BLaER1 treated with 17β-estradiol and CSF1 and Interleukin-3, amounts not matched to agents 10 nM and 100 nM (cell line): ENCODE measurements at regions not wholly inside any gene's neighbourhood (a gene's known extent, or its start where the extent isn't known, plus 50 kb on each side); places are given as distances from the start of the nearest gene placed in this dataset.

Source experiments
- H3K27ac ChIP-seq, 11 experiments: shearing (Covaris generic); formaldehyde crosslinking; 2 replicates each; pipeline ENCODE4 v1.8.1; 2022
- H3K27me3 ChIP-seq, 11 experiments: shearing (Covaris generic); formaldehyde crosslinking; 2 replicates each; pipeline ENCODE4 v1.8.1; 2022
- H3K36me3 ChIP-seq, 11 experiments: shearing (Covaris generic); formaldehyde crosslinking; 2 replicates each; pipeline ENCODE4 v1.8.1; 2022
- H3K4me1 ChIP-seq, 10 experiments: shearing (Covaris generic); formaldehyde crosslinking; 2 replicates each; pipeline ENCODE4 v1.8.1; 2022
- H3K4me2 ChIP-seq, 11 experiments: shearing (Covaris generic); formaldehyde crosslinking; 2 replicates each; pipeline ENCODE4 v1.8.1; 2022
- H3K4me3 ChIP-seq, 10 experiments: shearing (Covaris generic); formaldehyde crosslinking; 2 replicates each; pipeline ENCODE4 v1.8.1; 2022
- H3K9ac ChIP-seq, 11 experiments: shearing (Covaris generic); formaldehyde crosslinking; 2 replicates each; pipeline ENCODE4 v1.8.1; 2022
- H3K9me3 ChIP-seq, 11 experiments: shearing (Covaris generic); formaldehyde crosslinking; replicated peaks in 1 of 11; 2 replicates each; pipeline ENCODE4 v1.8.1; 2022
- H4K20me1 ChIP-seq, 11 experiments: shearing (Covaris generic); formaldehyde crosslinking; 2 replicates each; pipeline ENCODE4 v1.8.1; 2022
- Cebpa-rat ChIP-seq, 11 experiments: shearing (Covaris generic); IDR thresholded peaks; 2 replicates each; pipeline ENCODE4 v1.8.1; 2022

GRCh38 chr2:126342457-126342856 lies 313.5 kb upstream of the GYPC start:
- TF ChIP-seq Cebpa-rat (IDR thresholded peaks at IDR 0.05): no peak
- H3K27ac ChIP-seq: no peak overlapping the region
- H3K4me2 ChIP-seq: no peak overlapping the region
- H4K20me1 ChIP-seq: no peaks in the 10 kb centered on the region
- no peak overlapping the region for H3K4me3 ChIP-seq
- no peak overlapping the region for H3K9ac ChIP-seq
- no peaks in the 10 kb centered on the region for H3K36me3 ChIP-seq
- H3K4me1 ChIP-seq: no peaks in the 10 kb centered on the region
- H3K9me3 ChIP-seq: peaks cover 0 to 5% (median 0%) of the 10 kb centered on the region in 11 experiments; a peak in 1 of 22 replicates
- no peaks in the 10 kb centered on the region for H3K27me3 ChIP-seq

- peaks cover 0 to 5% (median 0%) of the 10 kb centered on the region in 11 experiments; a peak in 1 of 22 replicates for H3K9me3 ChIP-seq
- H3K27me3 ChIP-seq: no peaks in the 10 kb centered on the region
- H3K36me3 ChIP-seq: no peaks in the 10 kb centered on the region
- TF ChIP-seq Cebpa-rat (IDR thresholded peaks at IDR 0.05): no peak
- H3K4me1 ChIP-seq: no peaks in the 10 kb centered on the region
- H3K9ac ChIP-seq: no peak overlapping the region
- H3K27ac ChIP-seq: no peak overlapping the region
- H4K20me1 ChIP-seq: no peaks in the 10 kb centered on the region
- no peak overlapping the region for H3K4me2 ChIP-seq
- H3K4me3 ChIP-seq: no peak overlapping the region
Measured at GRCh38 chr2:126343136-126343535, 312.8 kb upstream of the GYPC start.

DNA sequence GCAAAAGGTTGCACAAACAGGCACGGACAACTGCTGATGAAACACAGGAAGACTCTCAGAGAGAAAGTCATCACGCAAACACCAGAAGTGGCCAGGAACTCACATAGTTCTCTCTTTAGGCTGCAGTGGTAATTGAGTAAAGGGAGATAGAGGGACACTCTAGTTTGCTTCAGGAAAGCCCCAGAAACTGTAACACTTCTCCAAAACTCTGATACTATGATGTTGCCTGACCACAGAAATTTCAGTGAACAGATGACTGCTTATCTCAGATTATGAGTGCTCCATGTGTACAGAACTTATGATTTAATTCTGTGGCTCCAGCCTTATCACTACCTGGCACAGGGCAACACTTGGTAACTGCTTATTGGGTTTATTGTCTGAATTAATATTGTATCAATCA lies 311.5 kb upstream of the GYPC start:
- 0 out of 22 replicates have a peak, but pooled peaks cover 0 to 4% (median 0%) of the 10 kb centered on the region in 11 experiments for H3K9me3 ChIP-seq
- no peak overlapping the region for H3K4me3 ChIP-seq
- TF ChIP-seq Cebpa-rat (IDR thresholded peaks at IDR 0.05): no peak
- no peaks in the 10 kb centered on the region for H3K27me3 ChIP-seq
- no peaks in the 10 kb centered on the region for H3K4me1 ChIP-seq
- H4K20me1 ChIP-seq: no peaks in the 10 kb centered on the region
- no peak overlapping the region for H3K4me2 ChIP-seq
- H3K27ac ChIP-seq: no peak overlapping the region
- H3K36me3 ChIP-seq: no peaks in the 10 kb centered on the region
- no peak overlapping the region for H3K9ac ChIP-seq

DNA sequence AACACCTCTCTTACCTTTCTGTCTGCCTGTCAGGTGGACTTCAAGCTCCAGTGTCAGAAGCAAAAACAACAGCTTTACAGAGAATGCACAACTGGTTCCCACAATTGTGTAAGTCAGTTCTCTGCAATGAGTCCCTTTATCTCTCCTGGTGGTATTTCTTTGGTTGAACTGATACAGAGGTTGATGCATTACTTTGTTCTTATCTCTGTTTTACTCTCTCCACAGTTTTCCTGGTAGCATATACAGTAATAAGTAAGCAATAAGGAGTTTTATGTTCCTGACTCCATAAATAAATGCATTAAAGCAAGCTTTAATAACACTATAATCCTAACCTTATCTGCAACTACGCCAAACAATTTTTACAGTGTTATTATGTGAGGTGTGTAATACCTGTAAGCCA lies 310.3 kb upstream of the GYPC start:
- Histone ChIP-seq H4K20me1 (no peaks in the 10 kb centered on the region), H3K9ac (no peak overlapping the region), H3K4me2 (no peak overlapping the region), H3K27ac (no peak overlapping the region), H3K4me1 (no peaks in the 10 kb centered on the region), H3K9me3 (peaks cover 0 to 7% (median 0%) of the 10 kb centered on the region in 11 experiments; a peak in 2 of 22 replicates), H3K27me3 (no peaks in the 10 kb centered on the region), H3K36me3 (no peaks in the 10 kb centered on the region), H3K4me3 (no peak overlapping the region)
- TF ChIP-seq Cebpa-rat (IDR thresholded peaks at IDR 0.05): no peak

GRCh38 chr2:126356631-126357030 lies 299.3 kb upstream of the GYPC start:
- H4K20me1 ChIP-seq: no peaks in the 10 kb centered on the region
- H3K4me2 ChIP-seq: no peak overlapping the region

DNA sequence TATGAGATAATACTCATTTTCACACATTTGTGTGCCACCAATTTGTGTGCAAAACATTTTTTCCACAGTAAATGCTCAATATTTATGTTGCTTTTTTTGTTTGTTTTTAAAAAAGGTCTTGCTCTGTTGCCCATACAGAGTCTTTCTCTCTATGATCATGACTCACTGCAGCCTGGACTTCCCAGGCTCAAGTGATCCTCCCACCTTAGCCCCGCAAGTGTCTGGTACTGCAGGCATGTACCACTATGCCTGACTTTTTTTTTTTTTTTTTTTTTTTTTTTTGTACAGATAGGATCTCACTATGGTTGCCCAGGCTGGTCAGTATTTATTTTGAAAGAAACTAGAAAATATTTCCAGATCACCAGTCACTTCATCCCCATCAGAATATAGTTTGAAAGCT lies 297.8 kb upstream of the GYPC start:
- Histone ChIP-seq H3K27ac (no peak overlapping the region), H3K36me3 (no peaks in the 10 kb centered on the region), H3K4me2 (no peak overlapping the region), H3K4me1 (no peaks in the 10 kb centered on the region), H4K20me1 (no peaks in the 10 kb centered on the region), H3K27me3 (no peaks in the 10 kb centered on the region), H3K9ac (no peak overlapping the region), H3K4me3 (no peak overlapping the region), H3K9me3 (no peaks in the 10 kb centered on the region)
- no peak for TF ChIP-seq Cebpa-rat (IDR thresholded peaks at IDR 0.05)

More at GRCh38 chr2:126356631-126357030, 299.3 kb upstream of the GYPC start:
- no peak overlapping the region for H3K9ac ChIP-seq
- H3K27ac ChIP-seq: no peak overlapping the region
- TF ChIP-seq Cebpa-rat (IDR thresholded peaks at IDR 0.05): no peak
- H3K9me3 ChIP-seq: peaks cover 0 to 3% (median 0%) of the 10 kb centered on the region in 11 experiments; a peak in 2 of 22 replicates
- H3K4me1 ChIP-seq: no peaks in the 10 kb centered on the region
- H3K36me3 ChIP-seq: no peaks in the 10 kb centered on the region
- H3K4me3 ChIP-seq: no peak overlapping the region
- H3K27me3 ChIP-seq: no peaks in the 10 kb centered on the region

- no peak overlapping the region for H3K4me2 ChIP-seq
- no peaks in the 10 kb centered on the region for H4K20me1 ChIP-seq
- no peaks in the 10 kb centered on the region for H3K27me3 ChIP-seq
- H3K36me3 ChIP-seq: no peaks in the 10 kb centered on the region
- no peaks in the 10 kb centered on the region for H3K4me1 ChIP-seq
- no peak for TF ChIP-seq Cebpa-rat (IDR thresholded peaks at IDR 0.05)
- no peak overlapping the region for H3K9ac ChIP-seq
- H3K27ac ChIP-seq: no peak overlapping the region
- no peaks in the 10 kb centered on the region for H3K9me3 ChIP-seq
- no peak overlapping the region for H3K4me3 ChIP-seq
Measured at GRCh38 chr2:126359494-126359893, 296.5 kb upstream of the GYPC start.

DNA sequence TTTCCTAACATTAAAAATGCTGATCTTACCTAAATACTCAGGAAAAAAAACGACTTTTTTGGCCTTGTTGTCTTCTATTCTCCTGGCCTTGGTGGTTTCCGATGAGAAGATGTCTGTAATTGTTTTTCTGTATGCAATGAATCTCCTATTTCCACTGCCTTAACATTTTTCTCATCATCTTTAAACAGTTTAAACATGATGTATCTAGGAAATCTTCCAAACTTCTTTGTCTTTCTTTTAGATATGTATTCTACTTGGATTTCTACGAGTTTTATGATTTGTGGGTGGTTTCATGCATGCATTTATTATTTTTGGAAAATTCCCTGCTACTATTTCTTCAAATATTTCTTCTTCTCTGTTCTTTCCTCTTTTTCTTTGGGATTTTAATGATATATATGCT lies 288.6 kb upstream of the GYPC start:
- H3K4me2 ChIP-seq: no peak overlapping the region
- no peaks in the 10 kb centered on the region for H3K9me3 ChIP-seq
- no peak for TF ChIP-seq Cebpa-rat (IDR thresholded peaks at IDR 0.05)
- no peaks in the 10 kb centered on the region for H4K20me1 ChIP-seq
- H3K4me3 ChIP-seq: no peak overlapping the region
- H3K27me3 ChIP-seq: no peaks in the 10 kb centered on the region
- no peak overlapping the region for H3K27ac ChIP-seq
- H3K4me1 ChIP-seq: peaks cover 0 to 15% (median 4%) of the 10 kb centered on the region in 10 experiments; a peak in 12 of 20 replicates
- H3K9ac ChIP-seq: no peak overlapping the region
- no peaks in the 10 kb centered on the region for H3K36me3 ChIP-seq

DNA sequence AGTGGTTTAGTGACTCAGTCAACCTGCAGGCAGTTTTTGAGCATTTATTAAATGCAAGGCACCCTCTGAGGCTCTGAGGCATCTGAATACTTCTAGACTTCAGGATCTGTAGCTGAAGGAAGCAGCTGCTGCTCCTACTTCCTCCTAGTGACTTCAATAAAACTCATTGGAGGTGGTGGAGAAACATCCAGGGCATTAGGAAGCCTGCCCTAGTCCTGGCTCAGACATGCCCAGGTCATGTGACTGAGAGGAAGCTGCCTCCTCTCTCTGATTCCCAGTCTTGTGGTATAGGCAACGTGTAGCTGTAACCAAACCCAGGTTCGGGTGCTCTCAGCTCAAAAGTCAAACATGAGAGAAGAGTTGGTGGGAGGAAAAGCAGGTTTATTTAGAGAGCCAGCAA lies 287.2 kb upstream of the GYPC start:
- no peak for TF ChIP-seq Cebpa-rat (IDR thresholded peaks at IDR 0.05)
- H3K9me3 ChIP-seq: no peaks in the 10 kb centered on the region

GRCh38 chr2:126370201-126370600 lies 285.8 kb upstream of the GYPC start:
- Histone ChIP-seq H3K4me1 (peaks cover 0 to 15% (median 4%) of the 10 kb centered on the region in 10 experiments; a peak in 12 of 20 replicates), H3K4me3 (no peak overlapping the region), H3K36me3 (no peaks in the 10 kb centered on the region), H3K9ac (no peak overlapping the region), H4K20me1 (no peaks in the 10 kb centered on the region), H3K27me3 (no peaks in the 10 kb centered on the region), H3K27ac (no peak overlapping the region), H3K4me2 (no peak overlapping the region), H3K9me3 (no peaks in the 10 kb centered on the region)
- TF ChIP-seq Cebpa-rat (IDR thresholded peaks at IDR 0.05): no peak

More for the DNA sequence above, 287.2 kb upstream of the GYPC start:
- Histone ChIP-seq H3K9ac (no peak overlapping the region), H3K27ac (peak overlapping the region in 1 of 11 experiments; percentile 8; a peak in 1 of 22 replicates), H3K4me3 (no peak overlapping the region), H3K4me1 (peaks cover 0 to 15% (median 4%) of the 10 kb centered on the region in 10 experiments; a peak in 12 of 20 replicates), H3K4me2 (peak overlapping the region in 7 of 11 experiments; percentile 4 to 55 (median 14); a peak in 8 of 22 replicates), H4K20me1 (no peaks in the 10 kb centered on the region), H3K27me3 (no peaks in the 10 kb centered on the region), H3K36me3 (no peaks in the 10 kb centered on the region)
